K562 (cell line): ENCODE measurements at regions not wholly inside any gene's neighbourhood (a gene's known extent, or its start where the extent isn't known, plus 50 kb on each side); places are given as distances from the start of the nearest gene placed in this dataset.

Source experiments
- MAFF ChIP-seq: IDR thresholded peaks from 2 replicates; pipeline ENCODE4 v1.6.1; 2012; ENCODE audit warnings: low read length, improper control_type of control experiment
- TF ChIP-seq, protein P1 (sequence below), 2 experiments: fragments of 450-650 bp; formaldehyde crosslinking in 1 of 2; IDR thresholded peaks; 2 replicates each; pipeline versions ENCODE4 v1.4.0 to v1.6.1; 2014 to 2020; ENCODE audit warnings: mild to moderate bottlenecking in 2 of 2, borderline replicate concordance in 1 of 2, low read depth in 1 of 2
- TF ChIP-seq, protein P2 (sequence below), 2 experiments: IDR thresholded peaks; 2 replicates each; pipeline ENCODE4 v1.6.1; 2011; ENCODE audit warnings: borderline replicate concordance in 1 of 2, control low read depth in 1 of 2, low read depth in 1 of 2, low read length in 1 of 2, mild to moderate bottlenecking in 1 of 2, mixed read lengths in 1 of 2, moderate library complexity in 1 of 2; ENCODE audit not compliant: insufficient read depth in 1 of 2, insufficient read length in 1 of 2, poor library complexity in 1 of 2, severe bottlenecking in 1 of 2; ENCODE audit errors: extremely low read depth in 1 of 2

DNA sequence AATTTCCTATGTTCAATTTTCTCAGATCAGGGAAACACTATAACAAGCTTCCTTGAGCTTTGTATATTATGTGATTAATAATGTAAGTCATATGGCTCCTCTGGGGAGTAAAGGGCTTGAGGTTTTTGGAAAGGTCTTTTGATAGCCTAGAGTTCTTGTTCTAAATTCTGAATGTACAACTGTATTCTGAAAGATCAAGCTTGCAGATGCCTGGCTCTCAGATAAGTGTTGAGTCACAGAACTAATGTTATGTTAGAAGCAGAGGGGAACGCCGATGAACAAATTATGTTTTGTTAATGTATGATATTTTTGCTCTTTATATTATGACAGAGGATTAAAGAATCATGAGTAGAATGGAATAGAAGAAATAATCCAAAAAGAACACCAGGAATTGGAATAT is 170.1 kb downstream of the RPRM start (continued):
- TF ChIP-seq, protein P1, sequence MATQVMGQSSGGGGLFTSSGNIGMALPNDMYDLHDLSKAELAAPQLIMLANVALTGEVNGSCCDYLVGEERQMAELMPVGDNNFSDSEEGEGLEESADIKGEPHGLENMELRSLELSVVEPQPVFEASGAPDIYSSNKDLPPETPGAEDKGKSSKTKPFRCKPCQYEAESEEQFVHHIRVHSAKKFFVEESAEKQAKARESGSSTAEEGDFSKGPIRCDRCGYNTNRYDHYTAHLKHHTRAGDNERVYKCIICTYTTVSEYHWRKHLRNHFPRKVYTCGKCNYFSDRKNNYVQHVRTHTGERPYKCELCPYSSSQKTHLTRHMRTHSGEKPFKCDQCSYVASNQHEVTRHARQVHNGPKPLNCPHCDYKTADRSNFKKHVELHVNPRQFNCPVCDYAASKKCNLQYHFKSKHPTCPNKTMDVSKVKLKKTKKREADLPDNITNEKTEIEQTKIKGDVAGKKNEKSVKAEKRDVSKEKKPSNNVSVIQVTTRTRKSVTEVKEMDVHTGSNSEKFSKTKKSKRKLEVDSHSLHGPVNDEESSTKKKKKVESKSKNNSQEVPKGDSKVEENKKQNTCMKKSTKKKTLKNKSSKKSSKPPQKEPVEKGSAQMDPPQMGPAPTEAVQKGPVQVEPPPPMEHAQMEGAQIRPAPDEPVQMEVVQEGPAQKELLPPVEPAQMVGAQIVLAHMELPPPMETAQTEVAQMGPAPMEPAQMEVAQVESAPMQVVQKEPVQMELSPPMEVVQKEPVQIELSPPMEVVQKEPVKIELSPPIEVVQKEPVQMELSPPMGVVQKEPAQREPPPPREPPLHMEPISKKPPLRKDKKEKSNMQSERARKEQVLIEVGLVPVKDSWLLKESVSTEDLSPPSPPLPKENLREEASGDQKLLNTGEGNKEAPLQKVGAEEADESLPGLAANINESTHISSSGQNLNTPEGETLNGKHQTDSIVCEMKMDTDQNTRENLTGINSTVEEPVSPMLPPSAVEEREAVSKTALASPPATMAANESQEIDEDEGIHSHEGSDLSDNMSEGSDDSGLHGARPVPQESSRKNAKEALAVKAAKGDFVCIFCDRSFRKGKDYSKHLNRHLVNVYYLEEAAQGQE (IDR thresholded peaks at IDR 0.05; ENCODE audit: borderline replicate concordance): no peak
- TF ChIP-seq, protein P1 (CRISPR knock-in tag; IDR thresholded peaks at IDR 0.05; ENCODE audit: low read depth): no peak
- TF ChIP-seq MAFF: no peak
- TF ChIP-seq, protein P2, sequence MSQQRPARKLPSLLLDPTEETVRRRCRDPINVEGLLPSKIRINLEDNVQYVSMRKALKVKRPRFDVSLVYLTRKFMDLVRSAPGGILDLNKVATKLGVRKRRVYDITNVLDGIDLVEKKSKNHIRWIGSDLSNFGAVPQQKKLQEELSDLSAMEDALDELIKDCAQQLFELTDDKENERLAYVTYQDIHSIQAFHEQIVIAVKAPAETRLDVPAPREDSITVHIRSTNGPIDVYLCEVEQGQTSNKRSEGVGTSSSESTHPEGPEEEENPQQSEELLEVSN (IDR thresholded peaks at IDR 0.05; ENCODE audit: borderline replicate concordance in 1 of 2, extremely low read depth in 1 of 2, insufficient read depth in 1 of 2, insufficient read length in 1 of 2, low read depth in 1 of 2, low read length in 1 of 2, poor library complexity in 1 of 2, severe bottlenecking in 1 of 2): no peak
